ENCODE measurements at regions not wholly inside any gene's neighbourhood (a gene's known extent, or its start where the extent isn't known, plus 50 kb on each side); places are given as distances from the start of the nearest gene placed in this dataset.

- TF ChIP-seq POLR2A (IDR thresholded peaks at IDR 0.05) = no peak
- TF ChIP-seq, protein P1, sequence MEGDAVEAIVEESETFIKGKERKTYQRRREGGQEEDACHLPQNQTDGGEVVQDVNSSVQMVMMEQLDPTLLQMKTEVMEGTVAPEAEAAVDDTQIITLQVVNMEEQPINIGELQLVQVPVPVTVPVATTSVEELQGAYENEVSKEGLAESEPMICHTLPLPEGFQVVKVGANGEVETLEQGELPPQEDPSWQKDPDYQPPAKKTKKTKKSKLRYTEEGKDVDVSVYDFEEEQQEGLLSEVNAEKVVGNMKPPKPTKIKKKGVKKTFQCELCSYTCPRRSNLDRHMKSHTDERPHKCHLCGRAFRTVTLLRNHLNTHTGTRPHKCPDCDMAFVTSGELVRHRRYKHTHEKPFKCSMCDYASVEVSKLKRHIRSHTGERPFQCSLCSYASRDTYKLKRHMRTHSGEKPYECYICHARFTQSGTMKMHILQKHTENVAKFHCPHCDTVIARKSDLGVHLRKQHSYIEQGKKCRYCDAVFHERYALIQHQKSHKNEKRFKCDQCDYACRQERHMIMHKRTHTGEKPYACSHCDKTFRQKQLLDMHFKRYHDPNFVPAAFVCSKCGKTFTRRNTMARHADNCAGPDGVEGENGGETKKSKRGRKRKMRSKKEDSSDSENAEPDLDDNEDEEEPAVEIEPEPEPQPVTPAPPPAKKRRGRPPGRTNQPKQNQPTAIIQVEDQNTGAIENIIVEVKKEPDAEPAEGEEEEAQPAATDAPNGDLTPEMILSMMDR (IDR thresholded peaks at IDR 0.05) = no peak
- no peak for TF ChIP-seq POLR2AphosphoS5 (IDR thresholded peaks at IDR 0.05)
These were observed 128.5 kb downstream of the CHD9NB start for GRCh38 chr16:52924162-52924561.
